ENCODE measurements at regions not wholly inside any gene's neighbourhood (a gene's known extent, or its start where the extent isn't known, plus 50 kb on each side); places are given as distances from the start of the nearest gene placed in this dataset.

GRCh38 chrX:96568071-96568470, 116.6 kb upstream of the DIAPH2 start:
- H3K9ac ChIP-seq (ENCODE audit: insufficient read depth, low read depth, low read length): no peak overlapping the region
- no peaks in the 10 kb centered on the region for H3K9me3 ChIP-seq (ENCODE audit: low read length)
- no peak overlapping the region for H3K4me2 ChIP-seq (ENCODE audit: low read depth, low read length)
- TF ChIP-seq SOX13 (IDR thresholded peaks at IDR 0.05): no peak
- no peak for TF ChIP-seq SOX13 (CRISPR knock-in tag; conservative IDR thresholded peaks at IDR 0.05 in 1 of 2, IDR thresholded peaks at IDR 0.05 in 1 of 2)
- no peak for TF ChIP-seq CENPX (CRISPR knock-in tag; IDR thresholded peaks at IDR 0.05)
- TF ChIP-seq ZNF10 (CRISPR knock-in tag; IDR thresholded peaks at IDR 0.05; ENCODE audit: borderline replicate concordance, low read depth): no peak
- TF ChIP-seq SOX6 (IDR thresholded peaks at IDR 0.05): no peak
- no peak for TF ChIP-seq SOX6 (CRISPR knock-in tag; IDR thresholded peaks at IDR 0.05)
- no peak for TF ChIP-seq ZNF362 (CRISPR knock-in tag; IDR thresholded peaks at IDR 0.05; ENCODE audit: borderline replicate concordance)
- no peak for TF ChIP-seq ZSCAN9 (CRISPR knock-in tag; IDR thresholded peaks at IDR 0.05; ENCODE audit: borderline replicate concordance)
- no peak for TF ChIP-seq PRMT3 (CRISPR knock-in tag; IDR thresholded peaks at IDR 0.05; ENCODE audit: borderline replicate concordance, low read depth)
- no peak for TF ChIP-seq PAXIP1 (CRISPR knock-in tag; conservative IDR thresholded peaks at IDR 0.05)
- no peak for TF ChIP-seq ZNF720 (CRISPR knock-in tag; IDR thresholded peaks at IDR 0.05)
- TF ChIP-seq GMEB1 (CRISPR knock-in tag; IDR thresholded peaks at IDR 0.05; ENCODE audit: borderline replicate concordance): no peak
- TF ChIP-seq ATF1 (CRISPR knock-in tag; IDR thresholded peaks at IDR 0.05): no peak
- TF ChIP-seq ZSCAN22 (CRISPR knock-in tag; IDR thresholded peaks at IDR 0.05): no peak
- TF ChIP-seq ZNF891 (CRISPR knock-in tag; IDR thresholded peaks at IDR 0.05): no peak
- no peak for TF ChIP-seq ZBTB20 (CRISPR knock-in tag; IDR thresholded peaks at IDR 0.05; ENCODE audit: borderline replicate concordance, low read depth)
- FAIRE-seq (no peak), DNase-seq (ENCODE audit: low spot score) (no peak), ATAC-seq (no peak)
- no peaks in the 10 kb centered on the region for H3K4me1 ChIP-seq (ENCODE audit: insufficient read depth, low read length)
- POLR2A ChIA-PET: no interaction called here
- no peak overlapping the region for H3K4me3 ChIP-seq (replicated peaks in 1 of 3; ENCODE audit: insufficient read depth in 1 of 3, low read depth in 2 of 3, low read length in 3 of 3)
- in situ Hi-C loops (cut with HindIII; ENCODE audit: extremely low pct_ligation_motif_present, low pct_unique_long_range_greater_than_20kb): no loop called here
- intact Hi-C loops (cut with micrococcal nuclease; ENCODE audit: unreplicated experiment): no loop called here
- H4K20me1 ChIP-seq (ENCODE audit: insufficient read depth, low read length): no peaks in the 10 kb centered on the region
- H3K36me3 ChIP-seq (replicated peaks in 1 of 2; ENCODE audit: control insufficient read depth in 1 of 2, insufficient read depth in 2 of 2, low read length in 2 of 2): no peaks in the 10 kb centered on the region
- no TSS peak for BruUV-seq (replicated peaks)
- no peaks in the 10 kb centered on the region for H3K27me3 ChIP-seq (ENCODE audit: control insufficient read depth in 1 of 2, insufficient read depth in 2 of 2, low read length in 2 of 2)
- H3K27ac ChIP-seq (ENCODE audit: extremely low read length, insufficient read depth, low read length): no peak overlapping the region
- WGBS (ENCODE audit: low lambda C conversion rate): 0% methylated on average over 3 of the region's 3 CpGs
- CTCF ChIA-PET (ENCODE audit: low intra/inter-chr PET ratio, low total read pairs): no interaction called here
- no peak overlapping the region for H2AFZ ChIP-seq (ENCODE audit: low read length)
- H3K79me2 ChIP-seq (ENCODE audit: insufficient read depth, low read length): no peaks in the 10 kb centered on the region
